Glutamatergic neuron (in vitro differentiated cells): ENCODE measurements at regions not wholly inside any gene's neighbourhood (a gene's known extent, or its start where the extent isn't known, plus 50 kb on each side); places are given as distances from the start of the nearest gene placed in this dataset.
"Not testable (repeated sequence)": the region's sequence is repeated elsewhere in the genome, so short reads cannot be mapped to it uniquely, and the experiment has no call there.

Experiments used
- DNase-seq: peaks from one replicate; pipeline ENCODE4 v3.0.0; 2022
- H3K27ac Mint-ChIP-seq: one replicate; pipeline ENCODE4 v1.8.0; 2020; ENCODE audit warnings: mild to moderate bottlenecking, mixed read lengths, inconsistent platforms; ENCODE audit not compliant: unreplicated experiment
- H3K27me3 Mint-ChIP-seq: one replicate; pipeline ENCODE4 v1.8.0; 2020; ENCODE audit warnings: mild to moderate bottlenecking, moderate library complexity, mixed read lengths, inconsistent platforms; ENCODE audit not compliant: unreplicated experiment
- H3K36me3 Mint-ChIP-seq: one replicate; pipeline ENCODE4 v1.8.0; 2020; ENCODE audit warnings: mild to moderate bottlenecking, mixed read lengths, inconsistent platforms; ENCODE audit not compliant: unreplicated experiment
- H3K4me1 Mint-ChIP-seq: one replicate; pipeline ENCODE4 v1.8.0; 2020; ENCODE audit warnings: mild to moderate bottlenecking, low read depth, mixed read lengths, inconsistent platforms; ENCODE audit not compliant: unreplicated experiment
- H3K4me3 Mint-ChIP-seq: one replicate; pipeline ENCODE4 v1.8.0; 2020; ENCODE audit warnings: mild to moderate bottlenecking, mixed read lengths, inconsistent platforms; ENCODE audit not compliant: unreplicated experiment
- H3K9me3 Mint-ChIP-seq: one replicate; pipeline ENCODE4 v1.8.0; 2020; ENCODE audit warnings: mild to moderate bottlenecking, moderate library complexity, mixed read lengths, inconsistent platforms; ENCODE audit not compliant: unreplicated experiment
- TF ChIP-seq, protein P1 (sequence below): fragments of 200-600 bp; sonication (generic); IDR thresholded peaks from one replicate; pipeline ENCODE4 v1.5.0; 2021; ENCODE audit not compliant: partially characterized antibody, unreplicated experiment

DNA sequence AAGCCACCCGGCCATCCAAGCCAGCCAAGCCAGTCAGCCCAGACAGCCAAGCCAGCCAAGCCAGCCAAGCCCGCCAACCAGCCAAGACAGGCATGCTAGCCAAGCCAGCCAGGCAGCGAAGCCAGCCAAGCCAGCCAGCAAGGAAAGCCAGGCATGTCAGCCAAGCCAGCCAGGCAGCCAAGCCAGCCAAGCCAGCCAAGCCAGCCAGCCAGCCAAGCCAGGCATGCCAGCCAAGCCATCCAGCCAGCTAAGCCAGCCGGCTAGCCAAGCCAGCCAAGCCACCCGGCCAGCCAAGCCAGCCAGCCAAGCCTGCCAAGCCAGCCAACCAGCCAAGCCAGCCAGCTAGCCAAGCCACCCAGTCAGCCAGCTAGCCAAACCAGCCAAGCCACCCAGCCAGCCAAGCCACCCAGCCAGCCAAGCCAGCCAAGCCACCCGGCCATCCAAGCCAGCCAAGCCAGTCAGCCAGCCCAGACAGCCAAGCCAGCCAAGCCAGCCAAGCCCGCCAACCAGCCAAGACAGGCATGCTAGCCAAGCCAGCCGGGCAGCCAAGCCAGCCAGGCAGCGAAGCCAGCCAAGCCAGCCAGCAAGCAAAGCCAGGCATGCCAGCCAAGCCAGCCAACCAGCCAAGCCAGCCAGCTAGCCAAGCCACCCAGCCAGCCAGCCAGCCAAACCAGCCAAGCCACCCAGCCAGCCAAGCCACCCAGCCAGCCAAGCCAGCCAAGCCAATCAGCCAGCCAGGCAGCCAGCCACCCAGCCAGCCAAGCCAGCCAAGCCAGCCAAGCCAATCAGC is 350.4 kb upstream of the PLGLB2 start:
- H3K9me3 Mint-ChIP-seq, H3K27me3 Mint-ChIP-seq, H3K4me3 Mint-ChIP-seq, H3K27ac Mint-ChIP-seq, H3K36me3 Mint-ChIP-seq, DNase-seq, H3K4me1 Mint-ChIP-seq: not testable (repeated sequence)

DNA sequence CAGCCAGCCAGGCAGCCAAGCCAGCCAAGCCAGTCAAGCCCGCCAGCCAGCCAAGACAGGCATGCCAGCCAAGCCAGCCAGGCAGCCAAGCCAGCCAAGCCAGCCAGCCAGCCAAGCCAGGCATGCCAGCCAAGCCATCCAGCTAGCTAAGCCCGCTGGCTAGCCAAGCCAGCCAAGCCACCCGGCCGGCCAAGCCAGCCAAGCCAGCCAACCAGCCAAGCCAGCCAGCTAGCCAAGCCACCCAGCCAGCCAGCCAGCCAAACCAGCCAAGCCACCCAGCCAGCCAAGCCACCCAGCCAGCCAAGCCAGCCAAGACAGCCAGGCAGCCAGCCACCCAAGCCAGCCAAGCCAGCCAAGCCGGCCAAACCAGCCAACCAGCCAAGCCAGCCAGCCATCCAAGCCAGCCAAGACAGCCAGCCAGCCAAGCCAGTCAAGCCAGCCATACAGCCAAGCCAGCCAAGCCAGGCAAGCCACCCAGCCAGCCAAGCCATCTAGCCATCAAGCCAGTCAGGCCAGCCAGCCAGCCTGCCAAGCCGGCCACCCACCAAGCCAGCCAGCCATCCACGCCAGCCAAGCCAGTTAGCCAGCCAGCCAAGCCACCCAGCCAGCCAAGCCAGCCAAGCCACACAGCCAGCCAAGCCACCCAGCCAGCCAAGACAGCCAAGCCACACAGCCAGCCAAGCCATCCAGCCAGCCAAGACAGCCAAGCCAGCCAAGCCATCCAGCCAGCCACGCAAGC is 349.2 kb upstream of the PLGLB2 start:
- H3K36me3 Mint-ChIP-seq, DNase-seq, H3K27me3 Mint-ChIP-seq, H3K4me1 Mint-ChIP-seq, H3K9me3 Mint-ChIP-seq, H3K27ac Mint-ChIP-seq, H3K4me3 Mint-ChIP-seq: not testable (repeated sequence)

DNA sequence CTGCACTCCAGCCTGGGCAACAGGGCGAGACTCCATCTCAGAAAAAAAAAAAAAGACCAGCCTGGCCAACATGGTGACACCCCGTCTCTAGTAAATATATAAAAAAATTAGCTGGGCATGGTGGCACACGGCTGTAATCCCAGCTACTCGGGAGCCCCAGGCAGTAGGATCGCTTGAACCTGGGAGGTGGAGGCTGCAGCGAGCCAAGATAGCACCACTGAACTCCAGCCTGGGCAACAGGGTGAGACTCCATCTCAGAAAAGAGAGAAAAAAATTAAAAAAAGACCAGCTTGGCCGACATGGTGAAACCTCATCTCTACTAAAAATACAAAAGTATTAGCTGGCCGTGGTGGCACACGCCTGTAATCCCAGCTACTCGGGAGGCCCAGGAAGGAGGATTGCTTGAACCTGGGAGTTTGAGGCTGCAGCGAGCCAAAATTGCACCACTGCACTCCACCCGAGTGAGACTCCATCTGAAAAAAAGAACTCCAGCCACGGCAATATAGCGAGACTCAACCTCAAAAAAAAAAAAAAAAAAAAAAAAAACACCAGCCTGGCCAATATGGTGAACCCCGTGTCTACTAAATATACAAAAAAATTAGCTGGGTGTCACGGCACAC is 346.1 kb upstream of the PLGLB2 start:
- H3K27ac Mint-ChIP-seq = no peak overlapping the region
- peaks cover 4% of the 10 kb centered on the region for H3K9me3 Mint-ChIP-seq
- no peak for DNase-seq
- TF ChIP-seq, protein P1, sequence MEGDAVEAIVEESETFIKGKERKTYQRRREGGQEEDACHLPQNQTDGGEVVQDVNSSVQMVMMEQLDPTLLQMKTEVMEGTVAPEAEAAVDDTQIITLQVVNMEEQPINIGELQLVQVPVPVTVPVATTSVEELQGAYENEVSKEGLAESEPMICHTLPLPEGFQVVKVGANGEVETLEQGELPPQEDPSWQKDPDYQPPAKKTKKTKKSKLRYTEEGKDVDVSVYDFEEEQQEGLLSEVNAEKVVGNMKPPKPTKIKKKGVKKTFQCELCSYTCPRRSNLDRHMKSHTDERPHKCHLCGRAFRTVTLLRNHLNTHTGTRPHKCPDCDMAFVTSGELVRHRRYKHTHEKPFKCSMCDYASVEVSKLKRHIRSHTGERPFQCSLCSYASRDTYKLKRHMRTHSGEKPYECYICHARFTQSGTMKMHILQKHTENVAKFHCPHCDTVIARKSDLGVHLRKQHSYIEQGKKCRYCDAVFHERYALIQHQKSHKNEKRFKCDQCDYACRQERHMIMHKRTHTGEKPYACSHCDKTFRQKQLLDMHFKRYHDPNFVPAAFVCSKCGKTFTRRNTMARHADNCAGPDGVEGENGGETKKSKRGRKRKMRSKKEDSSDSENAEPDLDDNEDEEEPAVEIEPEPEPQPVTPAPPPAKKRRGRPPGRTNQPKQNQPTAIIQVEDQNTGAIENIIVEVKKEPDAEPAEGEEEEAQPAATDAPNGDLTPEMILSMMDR = no peak
- no peaks in the 10 kb centered on the region for H3K4me1 Mint-ChIP-seq
- no peaks in the 10 kb centered on the region for H3K36me3 Mint-ChIP-seq
- peaks cover 2% of the 10 kb centered on the region for H3K27me3 Mint-ChIP-seq
- H3K4me3 Mint-ChIP-seq = no peak overlapping the region

DNA sequence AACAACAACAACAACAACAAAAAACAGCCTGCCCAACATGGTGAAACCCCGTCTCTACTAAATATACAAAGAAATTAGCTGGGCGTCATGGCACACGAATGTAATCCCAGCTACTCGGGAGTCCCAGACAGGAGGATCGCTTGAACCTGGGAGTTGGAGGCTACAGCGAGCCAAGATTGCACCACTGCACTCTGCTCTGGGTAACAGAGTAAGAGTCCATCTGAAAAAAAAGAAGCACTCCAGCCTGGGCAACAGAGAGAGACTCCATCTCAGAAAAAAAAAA is 344.1 kb upstream of the PLGLB2 start:
- no peak overlapping the region for H3K27ac Mint-ChIP-seq
- no peaks in the 10 kb centered on the region for H3K4me1 Mint-ChIP-seq
- no peak overlapping the region for H3K4me3 Mint-ChIP-seq
- H3K36me3 Mint-ChIP-seq = no peaks in the 10 kb centered on the region
- TF ChIP-seq, protein P1 = no peak
- DNase-seq = no peak
- H3K27me3 Mint-ChIP-seq = peaks cover 2% of the 10 kb centered on the region
- H3K9me3 Mint-ChIP-seq = peaks cover 4% of the 10 kb centered on the region

DNA sequence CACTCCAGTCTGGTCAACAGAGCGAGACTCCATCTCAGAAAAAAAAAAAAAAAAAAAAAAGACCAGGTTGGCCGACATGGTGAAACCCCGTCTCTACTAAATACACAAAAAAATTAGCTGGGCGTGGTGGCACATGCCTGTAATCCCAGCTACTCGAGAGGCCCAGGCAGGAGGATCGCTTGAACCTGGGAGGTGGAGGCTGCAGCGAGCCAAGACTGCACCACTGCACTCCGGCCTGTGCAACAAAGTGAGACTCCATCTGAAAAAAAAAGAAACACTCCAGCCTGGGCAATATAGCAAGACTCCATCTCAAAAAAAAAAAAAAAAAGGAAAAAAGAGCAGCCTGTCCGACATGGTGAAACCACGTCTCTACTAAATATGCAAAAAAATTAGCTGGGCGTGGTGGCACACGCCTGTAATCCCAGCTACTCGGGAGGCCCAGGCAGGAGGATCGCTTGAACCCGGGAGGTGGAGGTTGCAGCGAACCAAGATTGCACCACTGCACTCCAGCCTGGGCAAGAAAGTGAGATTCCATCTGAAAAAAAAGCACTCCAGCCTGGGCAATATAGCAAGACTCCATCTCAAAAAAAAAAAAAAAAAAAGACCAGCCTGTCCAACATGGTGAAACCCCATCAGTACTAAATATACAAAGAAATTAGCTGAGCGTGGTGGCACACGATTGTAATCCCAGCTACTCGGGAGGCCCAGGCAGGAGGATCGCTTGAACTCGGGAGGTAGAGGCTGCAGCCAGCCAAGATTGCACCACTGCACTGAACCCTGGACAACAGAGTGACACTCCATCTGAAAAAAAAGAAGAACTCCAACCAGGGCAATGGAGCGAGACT is 343.3 kb upstream of the PLGLB2 start:
- not testable (repeated sequence) for H3K9me3 Mint-ChIP-seq, DNase-seq, H3K4me3 Mint-ChIP-seq, H3K36me3 Mint-ChIP-seq, H3K27me3 Mint-ChIP-seq, H3K4me1 Mint-ChIP-seq, H3K27ac Mint-ChIP-seq

DNA sequence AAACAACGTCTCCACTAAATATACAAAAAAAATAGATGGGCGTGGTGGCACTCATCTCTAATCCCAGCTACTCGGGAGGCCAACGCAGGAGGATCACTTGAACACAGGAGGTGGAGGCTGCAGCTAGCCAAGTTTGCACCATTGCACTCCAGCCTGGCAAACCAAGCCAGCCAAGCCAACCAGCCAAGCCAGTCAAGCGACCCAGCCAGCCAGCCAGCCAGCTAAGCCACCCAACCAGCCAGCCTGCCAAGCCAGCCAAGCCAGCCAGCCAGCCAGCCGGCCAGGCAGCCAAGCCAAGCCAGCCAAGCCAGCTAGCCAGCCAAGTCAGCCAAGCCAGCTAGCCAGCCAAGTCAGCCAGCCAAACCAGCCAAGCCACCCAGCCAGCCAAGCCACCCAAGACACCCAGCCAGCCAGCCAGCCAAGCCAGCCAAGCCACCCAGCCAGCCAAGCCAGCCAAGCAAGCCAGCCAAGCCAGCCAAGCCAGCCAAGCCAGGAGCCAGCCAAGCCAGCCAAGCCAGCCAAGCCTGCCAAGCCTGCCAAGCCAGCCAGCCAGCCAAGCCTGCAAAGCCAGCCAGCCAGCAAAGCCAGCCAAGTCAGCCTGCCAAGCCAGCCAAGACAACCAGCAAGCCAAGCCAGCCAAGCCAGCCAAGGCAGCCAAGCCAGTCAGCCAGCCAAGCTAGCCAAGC is 342.2 kb upstream of the PLGLB2 start:
- DNase-seq, H3K27me3 Mint-ChIP-seq, H3K36me3 Mint-ChIP-seq, H3K4me3 Mint-ChIP-seq, H3K4me1 Mint-ChIP-seq, H3K27ac Mint-ChIP-seq, H3K9me3 Mint-ChIP-seq: not testable (repeated sequence)

DNA sequence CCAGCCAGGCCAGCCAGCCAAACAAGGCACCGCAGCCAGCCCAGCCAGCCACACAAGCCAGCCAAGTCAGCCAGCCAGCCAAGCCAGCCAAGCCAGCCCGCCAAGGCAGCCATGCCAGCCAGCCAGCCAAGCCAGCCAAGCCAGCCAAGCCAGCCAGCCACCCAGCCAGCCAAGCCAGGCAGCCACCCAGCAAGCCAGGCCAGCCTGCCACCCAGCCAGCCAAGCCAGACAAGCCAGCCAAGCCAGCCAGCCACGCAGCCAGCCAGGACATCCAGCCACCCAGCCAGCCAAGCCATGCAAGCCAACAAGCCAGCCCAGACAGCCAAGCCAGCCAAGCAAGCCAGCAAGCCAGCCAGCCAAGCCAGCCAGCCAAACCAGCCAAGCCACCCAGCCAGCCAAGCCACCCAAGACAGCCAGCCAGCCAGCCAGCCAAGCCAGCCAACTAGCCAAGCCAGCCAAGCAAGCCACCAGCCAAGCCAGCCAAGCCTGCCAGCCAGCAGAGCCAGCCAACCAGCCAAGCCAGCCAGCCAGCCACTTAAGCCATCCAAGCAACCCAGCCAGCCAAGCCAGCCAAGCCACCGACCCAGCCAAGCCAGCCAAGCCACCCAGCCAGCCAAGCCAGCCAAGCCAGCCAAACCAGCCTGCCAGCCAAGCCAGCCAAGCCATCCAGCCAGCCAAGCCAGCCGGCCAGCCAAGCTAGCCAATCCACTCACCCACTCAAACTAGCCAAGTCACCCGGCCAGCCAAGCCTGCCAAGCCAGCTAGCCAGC is 341.3 kb upstream of the PLGLB2 start:
- H3K4me3 Mint-ChIP-seq, H3K36me3 Mint-ChIP-seq, H3K9me3 Mint-ChIP-seq, H3K4me1 Mint-ChIP-seq, H3K27ac Mint-ChIP-seq, H3K27me3 Mint-ChIP-seq, DNase-seq: not testable (repeated sequence)

DNA sequence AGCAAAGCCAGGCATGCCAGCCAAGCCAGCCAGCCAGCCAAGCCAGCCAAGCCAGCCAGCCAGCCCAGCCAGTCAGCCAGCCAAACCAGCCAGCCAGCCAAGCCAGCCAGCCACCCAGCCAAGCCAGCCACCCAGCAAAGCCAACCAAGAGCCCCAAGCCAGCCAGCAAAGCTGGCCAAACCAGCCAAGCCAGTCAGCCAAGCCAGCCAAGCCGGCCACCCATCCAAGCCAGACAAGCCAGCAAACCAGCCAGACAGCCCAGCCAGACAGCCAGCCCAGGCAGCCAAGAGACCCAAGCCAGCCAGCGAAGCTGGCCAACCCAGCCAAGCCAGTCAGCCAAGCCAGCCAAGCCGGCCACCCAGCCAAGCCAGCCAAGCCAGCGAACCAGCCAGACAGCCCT is 338.3 kb upstream of the PLGLB2 start:
- H3K4me1 Mint-ChIP-seq, H3K36me3 Mint-ChIP-seq, DNase-seq, H3K27me3 Mint-ChIP-seq, H3K27ac Mint-ChIP-seq, H3K9me3 Mint-ChIP-seq, H3K4me3 Mint-ChIP-seq: not testable (repeated sequence)

DNA sequence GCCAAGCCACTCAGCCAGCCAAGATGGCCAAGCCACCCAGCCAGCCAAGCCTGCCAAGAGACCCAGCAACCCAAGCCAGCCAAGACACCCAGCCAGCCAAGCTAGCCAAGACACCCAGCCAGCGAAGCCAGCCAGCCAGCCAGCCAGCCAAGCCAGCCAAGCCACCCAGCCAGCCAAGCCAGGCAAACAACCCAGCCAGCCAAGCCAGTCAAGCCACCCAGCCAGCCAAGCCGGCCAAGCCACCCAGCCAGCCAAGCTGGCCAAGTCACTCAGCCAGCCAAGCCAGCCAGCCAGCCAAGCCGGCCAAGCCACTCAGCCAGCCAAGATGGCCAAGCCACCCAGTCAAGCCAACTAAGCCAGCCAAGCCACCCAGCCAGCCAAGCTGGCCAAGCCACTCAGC is 337.5 kb upstream of the PLGLB2 start:
- H3K27me3 Mint-ChIP-seq, H3K36me3 Mint-ChIP-seq, H3K4me3 Mint-ChIP-seq, DNase-seq, H3K27ac Mint-ChIP-seq, H3K4me1 Mint-ChIP-seq, H3K9me3 Mint-ChIP-seq: not testable (repeated sequence)
